Neural cell (in vitro differentiated cells): ENCODE measurements at regions not wholly inside any gene's neighbourhood (a gene's known extent, or its start where the extent isn't known, plus 50 kb on each side); places are given as distances from the start of the nearest gene placed in this dataset.
"Not testable (repeated sequence)": the region's sequence is repeated elsewhere in the genome, so short reads cannot be mapped to it uniquely, and the experiment has no call there.

ENCODE experiments used
- H2AFZ ChIP-seq: fragments of 200-600, 300-800 bp; sonication (generic), shearing (Covaris generic); 2 replicates; pipeline ENCODE4 v1.6.0; 2014; ENCODE audit warnings: low read depth, mild to moderate bottlenecking, antibody characterized with exemption, low read length, moderate library complexity
- H3F3A ChIP-seq: fragments of 200-600 bp; shearing (Covaris generic); 2 replicates; pipeline ENCODE4 v1.6.1; 2016; ENCODE audit warnings: mild to moderate bottlenecking, moderate library complexity, mixed read lengths, antibody characterized with exemption, low read length; ENCODE audit not compliant: insufficient read depth, poor library complexity, severe bottlenecking
- H3K27ac ChIP-seq: fragments of 200-600, 300-800 bp; sonication (generic), shearing (Covaris generic); 2 replicates; pipeline ENCODE4 v1.5.1; 2014; ENCODE audit warnings: mild to moderate bottlenecking, low read length, moderate library complexity
- H3K27me3 ChIP-seq: fragments of 300-800, 200-600 bp; sonication (generic), shearing (Covaris generic); 2 replicates; pipeline ENCODE4 v1.6.0; 2014; ENCODE audit warnings: mild to moderate bottlenecking, low read depth, low read length, moderate library complexity; ENCODE audit not compliant: insufficient read depth
- H3K36me3 ChIP-seq: fragments of 300-800, 200-600 bp; sonication (generic), shearing (Covaris generic); 2 replicates; pipeline ENCODE4 v1.5.1; 2014; ENCODE audit warnings: mild to moderate bottlenecking, antibody characterized with exemption, low read length, moderate library complexity; ENCODE audit not compliant: insufficient read depth
- H3K4me2 ChIP-seq: fragments of 300-800, 200-600 bp; sonication (generic), shearing (Covaris generic); 2 replicates; pipeline ENCODE4 v1.6.0; 2014; ENCODE audit warnings: mild to moderate bottlenecking, low read length
- H3K4me3 ChIP-seq: fragments of 300-800, 200-600 bp; sonication (generic), shearing (Covaris generic); 2 replicates; pipeline ENCODE4 v1.5.1; 2014; ENCODE audit warnings: mild to moderate bottlenecking, low read length, moderate library complexity
- H3K79me2 ChIP-seq: fragments of 200-600 bp; shearing (Covaris generic); replicated peaks from 2 replicates; pipeline ENCODE4 v1.6.0; 2014; ENCODE audit warnings: mild to moderate bottlenecking, low read length, moderate library complexity; ENCODE audit not compliant: insufficient read depth
- H3K9ac ChIP-seq: fragments of 300-800, 200-600 bp; sonication (generic), shearing (Covaris generic); 2 replicates; pipeline ENCODE4 v1.6.1; 2016; ENCODE audit warnings: mild to moderate bottlenecking, low read length, mixed read lengths
- H3K9me2 ChIP-seq: fragments of 200-600 bp; shearing (Covaris generic); 2 replicates; pipeline ENCODE4 v1.6.1; 2016; ENCODE audit warnings: mild to moderate bottlenecking, low read length, mixed read lengths; ENCODE audit not compliant: insufficient read depth
- H3K9me3 ChIP-seq: fragments of 200-600, 300-800 bp; sonication (generic), shearing (Covaris generic); 2 replicates; pipeline ENCODE4 v1.6.1; 2016; ENCODE audit warnings: mild to moderate bottlenecking, mixed run types, low read length, moderate library complexity, mixed read lengths
- H4K20me1 ChIP-seq: fragments of 200-600 bp; shearing (Covaris generic); 2 replicates; pipeline ENCODE4 v1.6.1; 2016; ENCODE audit warnings: mild to moderate bottlenecking, mixed run types; ENCODE audit not compliant: insufficient read depth
- CTCF ChIP-seq: fragments of 450-650 bp; IDR thresholded peaks from 2 replicates; pipeline ENCODE4 v1.5.1; 2014; ENCODE audit warnings: antibody characterized with exemption, mild to moderate bottlenecking, moderate library complexity; ENCODE audit not compliant: poor library complexity, severe bottlenecking
- EP300 ChIP-seq: fragments of 450-650 bp; conservative IDR thresholded peaks from 2 replicates; pipeline ENCODE4 v1.6.1; 2014; ENCODE audit warnings: antibody characterized with exemption, mild to moderate bottlenecking, moderate library complexity; ENCODE audit not compliant: poor library complexity, severe bottlenecking
- EZH2 ChIP-seq: fragments of 200-600, 300-800 bp; shearing (Covaris generic), sonication (generic); IDR thresholded peaks from 2 replicates; pipeline ENCODE4 v1.6.1; 2014; ENCODE audit warnings: antibody characterized with exemption, low read length, borderline replicate concordance, mild to moderate bottlenecking; ENCODE audit not compliant: insufficient read depth, poor library complexity, severe bottlenecking
- MXI1 ChIP-seq: fragments of 450-650 bp; conservative IDR thresholded peaks from 2 replicates; pipeline ENCODE4 v1.6.1; 2014; ENCODE audit warnings: antibody characterized with exemption, mild to moderate bottlenecking; ENCODE audit not compliant: poor library complexity, severe bottlenecking
- POLR2AphosphoS5 ChIP-seq: IDR thresholded peaks from 2 replicates; pipeline ENCODE4 v1.6.1; 2012
- RAD21 ChIP-seq: fragments of 450-650 bp; conservative IDR thresholded peaks from 2 replicates; pipeline ENCODE4 v1.6.1; 2014; ENCODE audit warnings: antibody characterized with exemption, mild to moderate bottlenecking, moderate library complexity
- SMC3 ChIP-seq: fragments of 450-650 bp; conservative IDR thresholded peaks from 2 replicates; pipeline ENCODE4 v1.6.1; 2014; ENCODE audit warnings: antibody characterized with exemption, mild to moderate bottlenecking, moderate library complexity; ENCODE audit not compliant: poor library complexity
- TAF1 ChIP-seq: IDR thresholded peaks from 2 replicates; pipeline ENCODE4 v1.6.1; 2012; ENCODE audit warnings: low read depth
- TF ChIP-seq, protein P1 (sequence below): IDR thresholded peaks from 2 replicates; pipeline ENCODE4 v1.6.1; 2012; ENCODE audit warnings: borderline replicate concordance

DNA sequence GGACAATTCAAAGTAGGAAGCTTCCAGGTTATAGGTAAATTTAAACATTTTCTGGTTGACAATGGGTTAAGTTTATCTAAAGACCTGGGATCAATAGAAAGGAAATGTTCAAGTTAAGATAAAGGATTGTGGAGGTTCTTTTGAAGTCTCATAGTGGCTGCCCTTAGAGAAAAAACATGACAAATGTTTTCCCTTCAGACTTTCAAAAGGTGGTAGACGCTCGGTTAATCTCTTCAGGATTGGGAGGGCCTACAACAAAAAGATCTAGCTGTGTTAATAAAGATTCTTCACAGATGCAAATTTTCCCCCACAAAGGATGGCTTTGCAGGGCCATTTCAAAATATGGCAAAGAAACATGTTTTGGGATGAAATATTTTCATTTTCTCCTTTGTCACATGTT, 86.6 kb upstream of the FRMD4A start:
- H3K36me3 ChIP-seq, H3F3A ChIP-seq, H3K9me3 ChIP-seq, H3K27me3 ChIP-seq, H4K20me1 ChIP-seq, H3K9me2 ChIP-seq, H3K27ac ChIP-seq, H3K4me2 ChIP-seq, H2AFZ ChIP-seq, H3K4me3 ChIP-seq, H3K9ac ChIP-seq, H3K79me2 ChIP-seq: not testable (repeated sequence)

GRCh38 chr10:14416308-14416700, 85.6 kb upstream of the FRMD4A start:
- no peaks in the 10 kb centered on the region for H3K9me3 ChIP-seq
- no peaks in the 10 kb centered on the region for H3K36me3 ChIP-seq
- no peaks in the 10 kb centered on the region for H3K27me3 ChIP-seq
- H3K4me3 ChIP-seq: no peak overlapping the region
- no peak overlapping the region for H2AFZ ChIP-seq
- no peak for TF ChIP-seq RAD21
- TF ChIP-seq, protein P1, sequence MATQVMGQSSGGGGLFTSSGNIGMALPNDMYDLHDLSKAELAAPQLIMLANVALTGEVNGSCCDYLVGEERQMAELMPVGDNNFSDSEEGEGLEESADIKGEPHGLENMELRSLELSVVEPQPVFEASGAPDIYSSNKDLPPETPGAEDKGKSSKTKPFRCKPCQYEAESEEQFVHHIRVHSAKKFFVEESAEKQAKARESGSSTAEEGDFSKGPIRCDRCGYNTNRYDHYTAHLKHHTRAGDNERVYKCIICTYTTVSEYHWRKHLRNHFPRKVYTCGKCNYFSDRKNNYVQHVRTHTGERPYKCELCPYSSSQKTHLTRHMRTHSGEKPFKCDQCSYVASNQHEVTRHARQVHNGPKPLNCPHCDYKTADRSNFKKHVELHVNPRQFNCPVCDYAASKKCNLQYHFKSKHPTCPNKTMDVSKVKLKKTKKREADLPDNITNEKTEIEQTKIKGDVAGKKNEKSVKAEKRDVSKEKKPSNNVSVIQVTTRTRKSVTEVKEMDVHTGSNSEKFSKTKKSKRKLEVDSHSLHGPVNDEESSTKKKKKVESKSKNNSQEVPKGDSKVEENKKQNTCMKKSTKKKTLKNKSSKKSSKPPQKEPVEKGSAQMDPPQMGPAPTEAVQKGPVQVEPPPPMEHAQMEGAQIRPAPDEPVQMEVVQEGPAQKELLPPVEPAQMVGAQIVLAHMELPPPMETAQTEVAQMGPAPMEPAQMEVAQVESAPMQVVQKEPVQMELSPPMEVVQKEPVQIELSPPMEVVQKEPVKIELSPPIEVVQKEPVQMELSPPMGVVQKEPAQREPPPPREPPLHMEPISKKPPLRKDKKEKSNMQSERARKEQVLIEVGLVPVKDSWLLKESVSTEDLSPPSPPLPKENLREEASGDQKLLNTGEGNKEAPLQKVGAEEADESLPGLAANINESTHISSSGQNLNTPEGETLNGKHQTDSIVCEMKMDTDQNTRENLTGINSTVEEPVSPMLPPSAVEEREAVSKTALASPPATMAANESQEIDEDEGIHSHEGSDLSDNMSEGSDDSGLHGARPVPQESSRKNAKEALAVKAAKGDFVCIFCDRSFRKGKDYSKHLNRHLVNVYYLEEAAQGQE: no peak
- TF ChIP-seq EZH2: no peak
- no peak for TF ChIP-seq MXI1
- no peak for TF ChIP-seq CTCF
- TF ChIP-seq EP300: no peak
- no peak for TF ChIP-seq POLR2AphosphoS5
- TF ChIP-seq TAF1: no peak
- TF ChIP-seq SMC3: no peak
- no peaks in the 10 kb centered on the region for H3F3A ChIP-seq
- no peak overlapping the region for H3K4me2 ChIP-seq
- H3K27ac ChIP-seq: no peak overlapping the region
- no peak overlapping the region for H3K9ac ChIP-seq
- no peaks in the 10 kb centered on the region for H3K9me2 ChIP-seq
- no peaks in the 10 kb centered on the region for H4K20me1 ChIP-seq
- no peaks in the 10 kb centered on the region for H3K79me2 ChIP-seq

- H3K27ac ChIP-seq: no peak overlapping the region
- no peak overlapping the region for H3K9ac ChIP-seq
- no peaks in the 10 kb centered on the region for H3K79me2 ChIP-seq
- no peaks in the 10 kb centered on the region for H3K9me3 ChIP-seq
- TF ChIP-seq TAF1: no peak
- no peak for TF ChIP-seq EZH2
- no peak for TF ChIP-seq SMC3
- H3K36me3 ChIP-seq: no peaks in the 10 kb centered on the region
- no peak overlapping the region for H2AFZ ChIP-seq
- no peak overlapping the region for H3K4me3 ChIP-seq
- H3K9me2 ChIP-seq: no peaks in the 10 kb centered on the region
- H4K20me1 ChIP-seq: no peaks in the 10 kb centered on the region
- H3K27me3 ChIP-seq: no peaks in the 10 kb centered on the region
- no peaks in the 10 kb centered on the region for H3F3A ChIP-seq
- no peak overlapping the region for H3K4me2 ChIP-seq
These were observed 85.1 kb upstream of the FRMD4A start for GRCh38 chr10:14415676-14416307.
